ENCODE measurements at regions not wholly inside any gene's neighbourhood (a gene's known extent, or its start where the extent isn't known, plus 50 kb on each side); places are given as distances from the start of the nearest gene placed in this dataset.

GRCh38 chr3:153652076-153652475 is 469.1 kb upstream of the ARHGEF26 start:
- no peak overlapping the region for H3K4me3 ChIP-seq (ENCODE audit: insufficient read length, low read depth)
- no peak overlapping the region for H3K9ac ChIP-seq (ENCODE audit: insufficient read length, low read depth)
- H3K36me3 ChIP-seq (ENCODE audit: insufficient read depth, insufficient read length, low read length), result no peaks in the 10 kb centered on the region
- TF ChIP-seq SUZ12 (IDR thresholded peaks at IDR 0.05; ENCODE audit: extremely low read depth, insufficient read depth, insufficient read length), result no peak
- TF ChIP-seq ZNF274 (IDR thresholded peaks at IDR 0.05; ENCODE audit: low read depth, low read length), result no peak
- TF ChIP-seq YY1 (IDR thresholded peaks at IDR 0.05; ENCODE audit: insufficient read depth, insufficient read length), result no peak
- H3K4me1 ChIP-seq (ENCODE audit: insufficient read depth, insufficient read length), result no peaks in the 10 kb centered on the region
- no peak for DNase-seq (ENCODE audit: low read depth, low spot score)
- H3K9me3 ChIP-seq (ENCODE audit: insufficient read depth, low read length), result no peaks in the 10 kb centered on the region
- no peaks in the 10 kb centered on the region for H3K27me3 ChIP-seq (ENCODE audit: insufficient read depth, insufficient read length)

DNA sequence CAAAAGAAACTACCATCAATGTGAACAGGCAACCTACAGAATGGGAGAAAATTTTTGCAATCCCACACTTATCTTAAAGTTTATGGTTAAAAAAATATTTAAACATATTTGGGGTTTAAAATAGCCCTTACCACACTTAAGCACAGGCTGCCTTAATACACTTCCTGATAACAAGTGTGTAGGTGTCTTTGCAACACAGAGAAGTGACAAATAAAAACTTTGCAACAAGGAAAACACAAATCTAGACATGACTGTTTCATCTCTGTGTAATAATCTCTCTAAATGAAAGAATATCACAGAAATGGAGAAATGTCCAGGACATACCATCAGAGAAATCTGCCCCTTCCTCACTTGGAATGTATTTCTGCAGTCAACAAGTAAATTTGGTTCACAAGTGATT is 464.1 kb upstream of the ARHGEF26 start:
- H3K9me3 ChIP-seq (ENCODE audit: insufficient read depth, low read length), result no peaks in the 10 kb centered on the region
- no peak for DNase-seq (ENCODE audit: low read depth, low spot score)
- H3K4me1 ChIP-seq (ENCODE audit: insufficient read depth, insufficient read length), result no peaks in the 10 kb centered on the region
- H3K27me3 ChIP-seq (ENCODE audit: insufficient read depth, insufficient read length), result no peaks in the 10 kb centered on the region
- no peak for TF ChIP-seq YY1 (IDR thresholded peaks at IDR 0.05; ENCODE audit: insufficient read depth, insufficient read length)
- TF ChIP-seq ZNF274 (IDR thresholded peaks at IDR 0.05; ENCODE audit: low read depth, low read length), result no peak
- TF ChIP-seq SUZ12 (IDR thresholded peaks at IDR 0.05; ENCODE audit: extremely low read depth, insufficient read depth, insufficient read length), result no peak
- H3K4me3 ChIP-seq (ENCODE audit: insufficient read length, low read depth), result no peak overlapping the region
- H3K36me3 ChIP-seq (ENCODE audit: insufficient read depth, insufficient read length, low read length), result no peaks in the 10 kb centered on the region
- H3K9ac ChIP-seq (ENCODE audit: insufficient read length, low read depth), result no peak overlapping the region

DNA sequence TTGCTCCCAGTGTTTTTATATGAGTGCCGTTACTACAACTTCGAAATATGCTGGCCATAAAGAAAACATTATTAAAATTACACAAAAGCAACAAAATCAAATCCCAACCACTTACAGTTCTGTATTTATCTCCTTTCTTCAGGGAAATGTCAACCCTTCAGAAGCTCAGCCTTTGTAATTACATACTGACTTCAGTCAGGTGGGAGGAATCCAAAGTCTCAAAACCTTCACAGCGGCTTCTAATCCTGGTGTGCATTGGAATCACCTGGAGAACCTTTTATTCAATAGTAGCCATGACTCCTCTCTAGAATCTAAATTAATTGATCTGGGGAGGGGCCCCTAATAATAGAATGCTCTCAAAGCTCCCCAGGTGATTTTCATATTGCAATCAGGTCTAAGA is 463.7 kb upstream of the ARHGEF26 start:
- no peaks in the 10 kb centered on the region for H3K27me3 ChIP-seq (ENCODE audit: insufficient read depth, insufficient read length)
- no peaks in the 10 kb centered on the region for H3K4me1 ChIP-seq (ENCODE audit: insufficient read depth, insufficient read length)
- H3K9ac ChIP-seq (ENCODE audit: insufficient read length, low read depth), result no peak overlapping the region
- no peak for DNase-seq (ENCODE audit: low read depth, low spot score)
- no peak overlapping the region for H3K4me3 ChIP-seq (ENCODE audit: insufficient read length, low read depth)
- no peaks in the 10 kb centered on the region for H3K9me3 ChIP-seq (ENCODE audit: insufficient read depth, low read length)
- no peak for TF ChIP-seq SUZ12 (IDR thresholded peaks at IDR 0.05; ENCODE audit: extremely low read depth, insufficient read depth, insufficient read length)
- no peak for TF ChIP-seq ZNF274 (IDR thresholded peaks at IDR 0.05; ENCODE audit: low read depth, low read length)
- no peak for TF ChIP-seq YY1 (IDR thresholded peaks at IDR 0.05; ENCODE audit: insufficient read depth, insufficient read length)
- no peaks in the 10 kb centered on the region for H3K36me3 ChIP-seq (ENCODE audit: insufficient read depth, insufficient read length, low read length)

DNA sequence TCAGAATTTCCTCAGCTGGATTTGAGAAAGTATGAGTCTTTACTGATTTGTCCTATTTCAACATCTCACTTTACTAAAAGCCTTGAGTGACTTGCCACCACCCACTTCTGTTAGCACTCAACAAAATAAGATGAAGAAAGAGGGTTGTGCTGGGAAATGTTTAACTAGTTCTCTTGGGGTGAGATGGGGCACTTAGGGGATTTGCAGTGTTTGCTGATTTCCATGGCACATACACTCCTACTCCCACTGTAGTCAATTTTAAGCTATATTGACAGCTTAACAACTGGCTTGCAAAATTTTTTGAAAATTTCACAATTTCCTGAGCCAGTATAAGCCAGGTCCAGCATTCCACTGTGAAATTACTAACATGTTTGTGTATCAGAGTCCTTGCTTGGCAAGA is 463.1 kb upstream of the ARHGEF26 start:
- no peak for DNase-seq (ENCODE audit: low read depth, low spot score)
- Histone ChIP-seq H3K4me1 (ENCODE audit: insufficient read depth, insufficient read length) (no peaks in the 10 kb centered on the region), H3K9me3 (ENCODE audit: insufficient read depth, low read length) (no peaks in the 10 kb centered on the region), H3K9ac (ENCODE audit: insufficient read length, low read depth) (no peak overlapping the region), H3K4me3 (ENCODE audit: insufficient read length, low read depth) (no peak overlapping the region), H3K36me3 (ENCODE audit: insufficient read depth, insufficient read length, low read length) (no peaks in the 10 kb centered on the region), H3K27me3 (ENCODE audit: insufficient read depth, insufficient read length) (no peaks in the 10 kb centered on the region)
- TF ChIP-seq YY1 (IDR thresholded peaks at IDR 0.05; ENCODE audit: insufficient read depth, insufficient read length), result no peak
- TF ChIP-seq ZNF274 (IDR thresholded peaks at IDR 0.05; ENCODE audit: low read depth, low read length), result no peak
- no peak for TF ChIP-seq SUZ12 (IDR thresholded peaks at IDR 0.05; ENCODE audit: extremely low read depth, insufficient read depth, insufficient read length)

DNA sequence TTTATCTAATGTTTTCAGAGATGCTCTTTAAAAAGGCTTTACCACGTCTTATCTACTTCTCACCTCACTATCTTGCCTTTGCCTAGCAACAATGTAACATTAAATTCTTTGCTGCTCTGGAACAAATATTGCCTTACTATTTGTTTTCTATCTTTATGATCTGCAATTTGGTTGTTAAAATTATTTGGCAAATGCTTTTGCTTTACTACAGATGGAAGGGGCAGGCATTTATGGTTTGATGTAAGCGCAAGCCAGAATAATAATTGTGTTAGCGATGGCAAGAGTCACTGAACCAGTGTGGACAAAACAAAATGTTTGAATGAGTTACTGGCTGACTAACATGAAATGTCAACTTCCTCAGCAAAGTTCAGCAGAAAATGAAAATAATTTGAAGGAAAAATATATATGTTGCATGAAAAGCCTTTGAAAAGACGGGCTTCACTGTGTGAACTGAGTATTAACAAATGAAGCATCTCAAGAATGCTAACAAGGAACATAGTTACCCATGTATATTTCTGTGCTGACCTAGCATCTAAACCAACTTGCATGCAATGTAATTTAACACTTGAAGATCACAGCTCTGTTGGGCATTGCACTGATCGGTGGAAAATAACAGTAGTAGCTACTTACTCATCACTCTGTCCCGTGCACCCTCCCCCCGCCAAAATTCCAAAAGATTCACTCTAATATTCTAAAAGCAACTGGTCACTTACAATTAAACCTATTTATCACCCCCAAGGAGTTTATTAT is 454.0 kb upstream of the ARHGEF26 start:
- TF ChIP-seq SUZ12 (IDR thresholded peaks at IDR 0.05; ENCODE audit: extremely low read depth, insufficient read depth, insufficient read length) (no peak), YY1 (IDR thresholded peaks at IDR 0.05; ENCODE audit: insufficient read depth, insufficient read length) (no peak), ZNF274 (IDR thresholded peaks at IDR 0.05; ENCODE audit: low read depth, low read length) (no peak)
- no peaks in the 10 kb centered on the region for H3K36me3 ChIP-seq (ENCODE audit: insufficient read depth, insufficient read length, low read length)
- H3K9ac ChIP-seq (ENCODE audit: insufficient read length, low read depth), result no peak overlapping the region
- no peak for DNase-seq (ENCODE audit: low read depth, low spot score)
- H3K4me1 ChIP-seq (ENCODE audit: insufficient read depth, insufficient read length), result no peaks in the 10 kb centered on the region
- no peaks in the 10 kb centered on the region for H3K9me3 ChIP-seq (ENCODE audit: insufficient read depth, low read length)
- no peaks in the 10 kb centered on the region for H3K27me3 ChIP-seq (ENCODE audit: insufficient read depth, insufficient read length)
- no peak overlapping the region for H3K4me3 ChIP-seq (ENCODE audit: insufficient read length, low read depth)

GRCh38 chr3:153669527-153669926 is 451.7 kb upstream of the ARHGEF26 start:
- TF ChIP-seq ZNF274 (IDR thresholded peaks at IDR 0.05; ENCODE audit: low read depth, low read length), result no peak
- TF ChIP-seq YY1 (IDR thresholded peaks at IDR 0.05; ENCODE audit: insufficient read depth, insufficient read length), result no peak
- no peak for TF ChIP-seq SUZ12 (IDR thresholded peaks at IDR 0.05; ENCODE audit: extremely low read depth, insufficient read depth, insufficient read length)
- H3K9me3 ChIP-seq (ENCODE audit: insufficient read depth, low read length), result no peaks in the 10 kb centered on the region

DNA sequence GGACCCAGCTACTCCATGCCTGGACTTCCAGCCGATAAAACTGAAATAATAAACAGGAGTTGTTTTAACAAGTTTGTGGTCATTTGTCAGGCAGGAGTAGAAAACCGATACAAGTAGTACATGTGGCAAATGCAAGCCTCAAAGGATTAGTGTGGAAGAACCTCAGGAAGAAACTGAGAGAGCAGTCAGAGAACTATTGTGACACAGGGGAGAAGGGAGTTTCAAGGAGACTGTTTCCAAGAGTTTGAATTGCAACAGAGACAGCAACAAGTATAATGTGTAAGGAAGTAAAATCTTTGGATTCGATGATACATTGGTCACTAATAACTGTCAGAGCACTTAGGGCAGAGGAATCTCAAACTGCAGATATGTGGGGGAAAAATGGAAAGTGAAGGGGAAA is 450.6 kb upstream of the ARHGEF26 start:
- H3K9ac ChIP-seq (ENCODE audit: insufficient read length, low read depth), result no peak overlapping the region
- H3K4me3 ChIP-seq (ENCODE audit: insufficient read length, low read depth), result no peak overlapping the region
- H3K9me3 ChIP-seq (ENCODE audit: insufficient read depth, low read length), result no peaks in the 10 kb centered on the region
- H3K36me3 ChIP-seq (ENCODE audit: insufficient read depth, insufficient read length, low read length), result no peaks in the 10 kb centered on the region
- no peaks in the 10 kb centered on the region for H3K4me1 ChIP-seq (ENCODE audit: insufficient read depth, insufficient read length)
- no peak for TF ChIP-seq YY1 (IDR thresholded peaks at IDR 0.05; ENCODE audit: insufficient read depth, insufficient read length)
- TF ChIP-seq ZNF274 (IDR thresholded peaks at IDR 0.05; ENCODE audit: low read depth, low read length), result no peak
- TF ChIP-seq SUZ12 (IDR thresholded peaks at IDR 0.05; ENCODE audit: extremely low read depth, insufficient read depth, insufficient read length), result no peak
- DNase-seq (ENCODE audit: low read depth, low spot score), result no peak
- no peaks in the 10 kb centered on the region for H3K27me3 ChIP-seq (ENCODE audit: insufficient read depth, insufficient read length)

More at GRCh38 chr3:153669527-153669926, 451.7 kb upstream of the ARHGEF26 start:
- Histone ChIP-seq H3K9ac (ENCODE audit: insufficient read length, low read depth) (no peak overlapping the region), H3K4me1 (ENCODE audit: insufficient read depth, insufficient read length) (no peaks in the 10 kb centered on the region), H3K27me3 (ENCODE audit: insufficient read depth, insufficient read length) (no peaks in the 10 kb centered on the region), H3K36me3 (ENCODE audit: insufficient read depth, insufficient read length, low read length) (no peaks in the 10 kb centered on the region), H3K4me3 (ENCODE audit: insufficient read length, low read depth) (no peak overlapping the region)
- DNase-seq (ENCODE audit: low read depth, low spot score), result no peak

Data from NT2/D1 (cell line).